ENCODE measurements at regions not wholly inside any gene's neighbourhood (a gene's known extent, or its start where the extent isn't known, plus 50 kb on each side); places are given as distances from the start of the nearest gene placed in this dataset.

DNA sequence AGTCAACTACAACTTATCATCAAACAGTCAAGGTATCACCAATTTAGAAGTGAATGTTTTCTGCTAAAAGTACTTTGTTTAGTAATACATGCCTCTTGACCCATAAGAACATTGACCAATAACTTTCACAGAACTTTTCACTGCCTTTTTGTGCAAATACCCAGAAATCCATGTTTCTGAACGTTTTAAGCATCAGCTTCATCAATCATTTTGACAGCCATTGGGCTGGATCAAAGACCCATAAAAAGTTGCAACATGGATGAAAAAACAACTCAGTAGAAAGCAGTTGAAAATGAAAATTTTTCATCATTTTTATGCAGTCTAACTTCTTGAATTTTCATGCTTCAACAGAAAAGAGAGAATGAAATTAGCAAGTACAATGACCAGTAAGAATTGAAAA is 466.7 kb downstream of the TRAM1L1 start:
- TF ChIP-seq POLR2A (IDR thresholded peaks at IDR 0.05) = no peak
- TF ChIP-seq, protein P1, sequence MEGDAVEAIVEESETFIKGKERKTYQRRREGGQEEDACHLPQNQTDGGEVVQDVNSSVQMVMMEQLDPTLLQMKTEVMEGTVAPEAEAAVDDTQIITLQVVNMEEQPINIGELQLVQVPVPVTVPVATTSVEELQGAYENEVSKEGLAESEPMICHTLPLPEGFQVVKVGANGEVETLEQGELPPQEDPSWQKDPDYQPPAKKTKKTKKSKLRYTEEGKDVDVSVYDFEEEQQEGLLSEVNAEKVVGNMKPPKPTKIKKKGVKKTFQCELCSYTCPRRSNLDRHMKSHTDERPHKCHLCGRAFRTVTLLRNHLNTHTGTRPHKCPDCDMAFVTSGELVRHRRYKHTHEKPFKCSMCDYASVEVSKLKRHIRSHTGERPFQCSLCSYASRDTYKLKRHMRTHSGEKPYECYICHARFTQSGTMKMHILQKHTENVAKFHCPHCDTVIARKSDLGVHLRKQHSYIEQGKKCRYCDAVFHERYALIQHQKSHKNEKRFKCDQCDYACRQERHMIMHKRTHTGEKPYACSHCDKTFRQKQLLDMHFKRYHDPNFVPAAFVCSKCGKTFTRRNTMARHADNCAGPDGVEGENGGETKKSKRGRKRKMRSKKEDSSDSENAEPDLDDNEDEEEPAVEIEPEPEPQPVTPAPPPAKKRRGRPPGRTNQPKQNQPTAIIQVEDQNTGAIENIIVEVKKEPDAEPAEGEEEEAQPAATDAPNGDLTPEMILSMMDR (IDR thresholded peaks at IDR 0.05) = no peak
